HG03108 (cell line): ENCODE measurements at regions not wholly inside any gene's neighbourhood (a gene's known extent, or its start where the extent isn't known, plus 50 kb on each side); places are given as distances from the start of the nearest gene placed in this dataset.
"Not testable (repeated sequence)": the region's sequence is repeated elsewhere in the genome, so short reads cannot be mapped to it uniquely, and the experiment has no call there.

Source experiments
- ATAC-seq: cut with Tn5 transposase; IDR thresholded peaks from one replicate; pipeline ENCODE4 v1.9.1; 2021; ENCODE audit warnings: moderate library complexity; ENCODE audit not compliant: unreplicated experiment

GRCh38 chr9:78437806-78438205 is 140.9 kb downstream of the PSAT1 start:
- no peak for ATAC-seq

GRCh38 chr9:78438211-78438610 is 141.3 kb downstream of the PSAT1 start:
- no peak for ATAC-seq

GRCh38 chr9:78438780-78439179 is 141.9 kb downstream of the PSAT1 start:
- ATAC-seq = no peak

DNA sequence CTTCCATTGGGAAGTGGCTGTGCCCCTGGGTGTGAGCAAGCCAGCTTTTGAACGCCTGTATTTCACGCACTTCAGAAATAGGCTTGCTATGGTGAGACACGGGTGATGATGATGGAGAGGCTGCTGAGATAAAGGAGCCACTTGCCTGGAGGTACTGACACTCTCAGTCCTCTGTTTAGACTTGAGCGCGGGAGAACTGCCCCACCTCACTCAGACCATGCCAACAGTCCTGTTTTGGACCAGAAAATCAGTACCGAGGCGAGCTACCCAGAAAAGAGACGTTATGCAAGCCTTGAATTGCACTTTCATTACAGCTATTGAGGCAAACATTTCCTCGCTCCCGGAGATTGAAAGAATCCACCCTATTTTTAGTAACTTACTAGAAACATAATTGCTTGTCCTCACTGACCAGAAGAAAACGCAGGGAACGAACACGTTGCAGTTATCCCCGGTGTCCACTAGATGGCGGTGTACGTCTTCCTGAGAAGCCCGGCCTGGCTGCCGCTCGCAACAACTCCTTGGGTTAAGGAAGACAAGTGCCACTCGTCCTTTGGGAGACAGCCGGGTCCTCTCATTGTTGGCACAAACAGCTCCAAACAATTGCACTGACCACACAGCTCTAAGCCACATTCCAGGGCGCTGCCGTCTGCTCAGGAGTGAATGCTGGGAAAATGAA is 142.4 kb downstream of the PSAT1 start:
- ATAC-seq = no peak

DNA sequence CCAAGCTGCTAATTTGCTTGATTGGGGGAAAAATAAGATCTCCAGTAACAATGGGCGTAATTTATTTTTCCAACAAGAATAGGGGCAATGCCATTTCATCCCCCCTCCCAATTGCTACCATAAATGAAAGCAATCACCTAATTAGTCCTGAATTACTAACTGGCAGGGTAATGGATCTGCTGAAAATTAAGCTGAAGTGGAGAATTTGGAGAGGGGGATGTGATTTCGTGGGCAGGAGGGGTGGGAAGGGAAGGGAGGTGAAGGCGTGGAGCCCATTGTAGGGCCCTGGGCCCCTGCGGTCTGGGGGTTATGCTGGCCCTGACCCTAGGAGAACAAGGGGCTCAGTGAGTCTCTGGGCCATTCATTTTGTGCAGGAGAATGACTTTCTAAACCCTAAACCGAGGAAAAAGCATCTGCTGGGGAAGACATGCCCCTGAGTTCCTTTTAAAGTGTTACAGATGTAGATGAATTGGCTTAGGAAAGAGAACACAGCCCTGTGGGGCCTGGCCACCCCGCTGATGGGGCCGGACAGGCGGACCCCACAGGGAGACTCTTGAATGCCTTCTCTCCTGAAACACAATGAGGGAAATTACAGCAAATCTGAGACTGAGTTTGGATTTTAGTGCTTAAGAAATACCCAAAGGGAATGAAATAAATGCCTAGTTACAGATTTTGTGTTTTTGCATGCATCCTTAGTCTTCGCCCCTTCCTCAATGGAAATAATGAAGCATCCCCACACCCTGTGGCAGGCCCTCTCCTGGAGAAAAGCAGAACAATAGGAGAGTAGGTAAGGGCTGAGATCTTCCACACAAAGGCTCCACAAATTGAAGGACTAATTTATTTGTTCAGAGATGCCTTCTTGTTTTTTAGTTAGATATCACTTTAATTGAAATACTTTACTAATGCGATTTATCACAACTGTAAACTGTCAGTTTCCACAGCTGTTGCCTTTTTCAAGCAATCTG is 143.2 kb downstream of the PSAT1 start:
- no peak for ATAC-seq

DNA sequence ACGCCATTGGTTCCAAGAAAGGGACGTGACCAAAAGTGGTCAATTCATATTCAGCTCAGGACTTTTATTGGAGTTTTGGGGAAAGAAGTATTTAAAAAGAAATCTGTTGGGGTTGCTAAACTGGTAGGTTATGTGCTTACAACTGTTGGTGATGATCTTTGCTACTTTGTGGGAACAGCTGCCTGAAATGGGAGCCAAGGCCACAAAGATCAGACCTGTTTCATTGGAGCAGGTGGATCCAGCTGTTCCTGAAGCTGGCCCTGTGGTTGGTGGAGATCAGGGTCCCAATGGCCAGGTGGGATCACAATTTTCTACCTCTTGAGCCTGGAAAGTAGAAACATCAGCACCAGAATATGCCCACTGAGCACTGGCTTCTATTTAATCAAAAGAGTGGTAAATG is 144.5 kb downstream of the PSAT1 start:
- no peak for ATAC-seq

GRCh38 chr9:78441822-78442431 is 145.0 kb downstream of the PSAT1 start:
- no peak for ATAC-seq

DNA sequence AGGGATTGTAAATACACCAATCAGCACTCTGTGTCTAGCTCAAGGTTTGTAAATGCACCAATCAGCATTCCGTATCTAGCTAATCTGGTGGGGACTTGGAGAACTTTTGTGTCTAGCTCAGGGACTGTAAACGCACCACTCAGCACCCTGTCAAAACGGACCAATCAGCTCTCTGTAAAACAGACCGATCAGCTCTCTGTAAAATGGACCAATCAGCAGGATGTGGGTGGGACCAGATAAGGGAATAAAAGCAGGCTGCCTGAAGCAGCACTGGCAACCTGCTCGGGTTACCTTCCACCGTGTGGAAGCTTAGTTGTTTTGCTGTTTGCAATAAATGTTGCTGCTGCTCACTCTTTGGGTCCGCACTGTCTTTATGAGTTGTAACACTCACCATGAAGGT is 145.7 kb downstream of the PSAT1 start:
- ATAC-seq = not testable (repeated sequence)

DNA sequence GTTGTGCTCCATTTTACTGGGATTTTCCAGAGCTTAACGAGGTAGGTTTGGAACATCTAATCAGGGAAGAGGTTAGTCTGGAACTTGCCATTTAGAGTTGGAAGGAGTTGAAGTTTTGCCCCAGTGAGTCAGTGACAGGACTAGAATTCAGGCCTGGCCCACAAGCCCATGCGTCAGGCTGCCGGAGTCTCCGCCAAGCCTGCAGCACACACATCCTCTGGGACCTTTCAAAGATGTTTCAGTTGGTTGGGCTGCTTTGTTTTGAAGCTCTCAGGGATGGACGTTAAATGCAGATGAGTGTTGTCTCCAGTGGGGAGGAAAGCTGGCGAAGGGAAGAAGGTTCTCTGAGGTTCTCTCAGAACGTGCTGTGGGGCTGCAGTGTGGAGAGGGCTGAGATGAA is 147.0 kb downstream of the PSAT1 start:
- no peak for ATAC-seq

DNA sequence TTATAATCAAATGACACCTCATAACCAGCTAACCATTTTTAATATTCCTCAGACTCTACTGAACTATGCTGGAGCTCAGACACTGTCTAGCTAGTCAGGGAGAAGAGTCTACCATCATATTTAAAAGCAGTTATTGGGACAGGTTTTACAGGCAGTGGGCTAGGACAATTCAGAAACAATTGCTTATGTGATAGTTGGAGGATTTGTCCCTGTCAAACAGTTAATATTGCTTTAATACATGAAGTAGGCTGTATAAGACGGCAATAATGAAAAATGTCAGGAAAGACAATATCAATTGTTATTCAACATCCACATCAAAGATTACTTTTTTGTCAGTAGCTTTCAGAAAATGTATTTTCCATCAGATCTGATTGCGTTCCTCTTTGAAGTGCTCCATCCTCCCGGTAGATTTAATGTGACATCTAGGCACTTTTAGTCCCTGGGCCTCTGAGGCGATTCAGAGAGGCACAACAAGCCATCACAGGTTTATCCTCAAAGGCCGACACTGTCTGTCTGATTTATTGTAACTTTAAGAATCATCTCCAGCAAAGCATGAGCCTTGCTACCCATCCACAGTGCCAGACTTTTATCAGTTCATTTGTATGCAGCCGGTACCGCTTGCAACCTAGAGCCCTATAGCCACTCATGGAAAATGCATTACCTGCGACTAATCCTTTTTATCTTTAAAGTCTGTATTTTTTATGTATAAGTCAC is 152.2 kb downstream of the PSAT1 start:
- ATAC-seq = no peak

DNA sequence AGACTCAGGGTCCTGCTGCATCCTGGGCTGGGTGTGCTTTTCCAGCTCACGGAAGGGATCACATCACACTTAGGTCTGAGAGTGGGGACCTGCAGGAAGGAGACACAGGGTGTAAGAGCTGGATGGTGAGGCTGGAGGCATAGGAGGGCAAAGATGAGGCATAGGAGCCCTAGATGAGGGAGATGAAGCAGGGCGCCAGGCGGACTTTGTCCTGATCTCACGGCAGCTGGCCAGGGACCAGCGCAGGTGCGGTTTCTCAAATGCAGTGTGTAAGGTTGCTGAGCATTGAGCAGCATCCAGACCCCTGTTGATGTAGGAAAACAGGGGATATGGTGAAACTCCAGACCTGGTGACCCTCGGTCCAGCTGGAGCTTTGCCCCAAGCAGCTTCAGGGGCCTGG is 156.5 kb downstream of the PSAT1 start:
- ATAC-seq = no peak

- no peak for ATAC-seq
These were observed 165.7 kb downstream of the PSAT1 start for GRCh38 chr9:78462611-78463010.

DNA sequence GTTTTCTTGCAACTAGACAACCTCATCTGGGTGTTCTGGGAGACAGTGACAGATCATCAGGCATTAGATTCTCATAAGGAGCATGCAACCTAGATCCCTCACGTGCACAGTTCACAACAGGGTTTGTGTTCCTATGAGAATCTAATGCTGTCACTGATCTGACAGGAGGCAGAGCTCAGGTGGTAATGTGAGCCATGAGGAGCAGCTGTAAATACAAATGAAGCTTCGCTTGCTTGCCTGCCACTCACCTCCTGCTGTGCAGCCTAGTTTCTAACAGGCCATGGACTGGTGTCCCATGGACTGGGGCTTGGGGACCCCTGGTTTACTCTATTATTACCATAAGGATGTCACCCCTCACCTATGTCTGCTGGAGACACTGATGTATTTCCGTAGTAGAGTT is 166.8 kb downstream of the PSAT1 start:
- ATAC-seq = no peak

DNA sequence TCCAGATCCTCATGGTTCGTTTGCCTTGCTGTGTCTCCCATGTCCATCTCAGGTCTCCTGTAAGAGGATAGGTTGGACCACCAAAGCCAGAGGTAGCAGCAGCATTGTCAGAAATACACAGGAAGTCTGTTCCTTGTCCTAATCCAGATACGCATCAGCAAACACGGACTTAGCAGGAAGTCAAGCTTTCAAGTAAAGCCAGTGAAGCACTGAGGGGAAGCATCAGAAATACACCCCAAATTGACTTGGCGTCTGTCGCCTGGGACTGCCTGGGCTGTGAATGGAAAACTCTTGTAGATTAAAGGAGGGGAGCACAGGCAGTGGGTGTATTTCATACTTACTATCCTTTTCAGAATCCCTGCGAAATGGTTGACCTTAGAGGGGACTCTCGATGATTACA is 171.3 kb downstream of the PSAT1 start:
- ATAC-seq = no peak

DNA sequence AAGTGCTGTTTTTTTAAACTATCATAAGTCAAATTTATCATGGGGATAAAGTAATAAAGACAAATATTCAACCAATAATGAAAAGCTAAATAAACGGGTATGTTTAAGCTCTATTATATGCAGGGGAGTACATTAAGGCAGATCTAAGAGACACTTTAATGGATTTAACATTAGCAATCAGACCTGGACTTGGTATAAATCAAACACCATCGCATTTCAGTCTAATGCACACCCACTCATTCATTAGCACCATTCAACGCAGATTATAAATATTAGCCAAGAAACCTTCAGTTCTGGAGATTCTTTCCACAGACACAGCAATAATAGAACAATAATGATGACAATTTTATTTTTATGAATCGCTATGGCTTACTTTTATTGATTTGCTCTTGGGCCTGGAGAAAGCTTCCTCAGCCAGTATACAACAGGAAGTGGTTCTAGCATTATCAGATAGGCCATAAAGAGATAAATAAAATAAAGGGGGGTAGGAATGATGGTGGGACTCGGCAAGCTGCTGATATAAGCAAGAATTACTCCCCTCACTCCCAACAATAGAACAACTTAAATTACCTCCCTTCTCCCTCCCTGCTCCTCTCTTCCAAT is 172.2 kb downstream of the PSAT1 start:
- no peak for ATAC-seq

DNA sequence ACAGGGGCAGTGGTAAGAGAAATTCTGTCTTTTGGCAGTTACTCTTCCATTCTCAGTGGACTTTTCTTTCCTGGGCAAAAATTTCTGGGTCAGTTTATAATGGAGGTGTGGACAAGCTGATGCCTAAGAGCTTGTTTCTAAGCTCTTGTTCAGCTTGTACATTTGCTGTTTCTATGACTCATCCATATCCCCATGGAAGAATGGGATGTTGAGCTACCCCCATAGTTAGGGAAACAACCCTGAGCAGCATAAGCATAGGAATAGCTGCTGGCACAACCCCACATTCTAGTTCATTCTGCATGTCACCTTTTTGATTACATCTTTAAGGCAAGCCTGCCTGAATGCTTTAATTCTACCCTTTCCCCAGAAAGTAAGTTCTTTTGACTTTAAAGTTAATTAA is 173.3 kb downstream of the PSAT1 start:
- no peak for ATAC-seq

- ATAC-seq = no peak
These were observed 173.8 kb downstream of the PSAT1 start for GRCh38 chr9:78470741-78471140.

- no peak for ATAC-seq
These were observed 175.2 kb downstream of the PSAT1 start for GRCh38 chr9:78472111-78472510.

GRCh38 chr9:78479441-78479840 is 182.5 kb downstream of the PSAT1 start:
- ATAC-seq = no peak

DNA sequence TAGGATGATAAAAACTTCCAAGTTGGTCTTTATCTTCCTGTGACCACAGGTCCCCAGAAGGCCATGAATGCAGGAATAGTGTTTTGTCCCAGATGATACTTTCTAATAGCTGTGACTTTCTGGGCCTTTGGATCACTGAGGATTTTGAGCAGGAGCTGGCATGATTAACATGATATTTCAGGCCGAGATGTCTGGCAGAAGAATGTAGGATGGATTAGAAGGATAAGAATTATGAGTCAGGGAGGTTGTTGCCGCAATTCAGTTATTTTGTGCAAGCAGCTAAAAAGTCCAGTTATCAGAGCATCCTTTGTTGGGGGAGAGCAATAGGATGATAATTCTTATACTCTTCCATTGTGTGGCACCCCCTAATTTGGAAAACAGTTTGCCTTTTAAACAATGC is 189.7 kb downstream of the PSAT1 start:
- ATAC-seq = no peak

- ATAC-seq = no peak
These were observed 193.3 kb downstream of the PSAT1 start for GRCh38 chr9:78490231-78490630.
